ENCODE measurements at regions not wholly inside any gene's neighbourhood (a gene's known extent, or its start where the extent isn't known, plus 50 kb on each side); places are given as distances from the start of the nearest gene placed in this dataset.

DNA sequence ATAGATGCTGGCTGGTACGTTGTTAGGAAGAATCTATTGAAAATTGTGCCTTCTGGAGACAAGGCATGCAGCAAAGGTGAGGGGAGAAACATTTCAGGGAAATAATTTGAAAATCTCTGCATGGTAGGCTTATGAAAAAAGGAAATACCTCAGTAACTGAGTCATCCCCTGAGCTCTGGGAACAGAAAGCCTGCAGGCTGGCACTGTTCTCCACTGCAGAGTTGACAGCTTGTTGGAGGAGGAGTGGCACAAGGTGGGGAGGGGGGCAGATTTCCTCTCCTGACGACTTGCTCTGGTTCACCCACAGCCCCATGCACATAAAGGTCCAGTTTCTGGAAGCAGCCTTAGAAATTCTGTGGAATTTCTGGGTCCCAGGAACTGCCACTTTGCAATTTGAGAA is 179.4 kb downstream of the ABHD5 start:
- DNase-seq (ENCODE audit: extremely low read depth, low read depth), result peak; percentile 42
- H3K4me3 ChIP-seq (replicated peaks; ENCODE audit: low read depth, low read length), result no peak overlapping the region
- TF ChIP-seq, protein P1, sequence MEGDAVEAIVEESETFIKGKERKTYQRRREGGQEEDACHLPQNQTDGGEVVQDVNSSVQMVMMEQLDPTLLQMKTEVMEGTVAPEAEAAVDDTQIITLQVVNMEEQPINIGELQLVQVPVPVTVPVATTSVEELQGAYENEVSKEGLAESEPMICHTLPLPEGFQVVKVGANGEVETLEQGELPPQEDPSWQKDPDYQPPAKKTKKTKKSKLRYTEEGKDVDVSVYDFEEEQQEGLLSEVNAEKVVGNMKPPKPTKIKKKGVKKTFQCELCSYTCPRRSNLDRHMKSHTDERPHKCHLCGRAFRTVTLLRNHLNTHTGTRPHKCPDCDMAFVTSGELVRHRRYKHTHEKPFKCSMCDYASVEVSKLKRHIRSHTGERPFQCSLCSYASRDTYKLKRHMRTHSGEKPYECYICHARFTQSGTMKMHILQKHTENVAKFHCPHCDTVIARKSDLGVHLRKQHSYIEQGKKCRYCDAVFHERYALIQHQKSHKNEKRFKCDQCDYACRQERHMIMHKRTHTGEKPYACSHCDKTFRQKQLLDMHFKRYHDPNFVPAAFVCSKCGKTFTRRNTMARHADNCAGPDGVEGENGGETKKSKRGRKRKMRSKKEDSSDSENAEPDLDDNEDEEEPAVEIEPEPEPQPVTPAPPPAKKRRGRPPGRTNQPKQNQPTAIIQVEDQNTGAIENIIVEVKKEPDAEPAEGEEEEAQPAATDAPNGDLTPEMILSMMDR (IDR thresholded peaks at IDR 0.05; ENCODE audit: low read depth, low read length, missing control alignments), result no peak

- TF ChIP-seq, protein P1 (IDR thresholded peaks at IDR 0.05; ENCODE audit: low read depth, low read length, missing control alignments), result no peak
- no peak for DNase-seq (ENCODE audit: extremely low read depth, low read depth)
- no peak overlapping the region for H3K4me3 ChIP-seq (replicated peaks; ENCODE audit: low read depth, low read length)
Observed at GRCh38 chr3:43870844-43871626, 180.3 kb downstream of the ABHD5 start.

- TF ChIP-seq, protein P1 (IDR thresholded peaks at IDR 0.05; ENCODE audit: low read depth, low read length, missing control alignments), result no peak
- no peak overlapping the region for H3K4me3 ChIP-seq (replicated peaks; ENCODE audit: low read depth, low read length)
- DNase-seq (ENCODE audit: extremely low read depth, low read depth), result no peak
Observed at GRCh38 chr3:43871627-43872245, 181.0 kb downstream of the ABHD5 start.

DNA sequence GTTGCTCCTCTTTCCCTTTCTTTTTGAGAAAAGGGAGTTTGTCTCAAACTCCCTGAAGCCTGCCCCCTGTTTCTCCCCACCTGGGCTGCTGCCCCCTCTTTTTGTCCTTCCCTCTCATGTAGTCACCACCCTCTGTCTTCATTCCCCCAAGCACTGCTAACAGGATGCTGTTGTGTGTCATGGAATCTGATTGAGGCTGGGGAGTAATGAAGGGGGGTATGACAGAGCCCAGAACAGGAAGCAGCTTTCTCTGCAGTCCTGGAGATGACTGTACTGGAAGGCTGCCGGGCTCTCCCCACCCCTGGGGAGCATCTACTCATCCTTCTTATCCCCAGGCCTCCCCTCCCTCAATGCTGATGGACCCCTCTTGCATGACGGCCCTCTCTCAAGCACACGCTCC is 181.6 kb downstream of the ABHD5 start:
- TF ChIP-seq, protein P1 (IDR thresholded peaks at IDR 0.05; ENCODE audit: low read depth, low read length, missing control alignments), result no peak
- no peak overlapping the region for H3K4me3 ChIP-seq (replicated peaks; ENCODE audit: low read depth, low read length)
- peak; percentile 38 for DNase-seq (ENCODE audit: extremely low read depth, low read depth)

DNA sequence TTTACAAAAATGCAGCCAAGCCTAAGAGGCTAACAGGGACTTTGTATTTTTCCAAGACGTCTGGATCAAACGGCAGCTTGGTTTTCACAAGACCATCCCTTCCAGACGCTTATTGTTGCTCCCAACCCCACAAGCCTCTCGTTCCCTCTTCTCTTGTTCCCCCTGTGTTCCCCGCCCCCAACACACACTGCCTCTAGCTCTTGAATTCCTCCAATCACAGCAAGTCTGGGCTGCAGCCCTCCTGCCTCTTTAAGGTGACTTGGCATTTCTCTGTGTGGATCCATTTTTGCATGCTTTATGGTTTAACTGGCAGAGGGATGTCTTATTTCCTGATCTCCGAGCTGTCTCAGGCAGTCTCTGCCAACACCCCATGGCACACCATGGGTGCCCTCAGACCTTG is 182.2 kb downstream of the ABHD5 start:
- DNase-seq (ENCODE audit: extremely low read depth, low read depth), result no peak
- TF ChIP-seq, protein P1 (IDR thresholded peaks at IDR 0.05; ENCODE audit: low read depth, low read length, missing control alignments), result no peak
- H3K4me3 ChIP-seq (replicated peaks; ENCODE audit: low read depth, low read length), result no peak overlapping the region

GRCh38 chr3:43873723-43874122 is 183.0 kb downstream of the ABHD5 start:
- H3K4me3 ChIP-seq (replicated peaks; ENCODE audit: low read depth, low read length), result no peak overlapping the region
- no peak for DNase-seq (ENCODE audit: extremely low read depth, low read depth)
- TF ChIP-seq, protein P1 (IDR thresholded peaks at IDR 0.05; ENCODE audit: low read depth, low read length, missing control alignments), result no peak
